ENCODE measurements at regions not wholly inside any gene's neighbourhood (a gene's known extent, or its start where the extent isn't known, plus 50 kb on each side); places are given as distances from the start of the nearest gene placed in this dataset.

GRCh38 chr13:64936879-64937278, 2293.3 kb downstream of the PCDH9 start:
- TF ChIP-seq EZH2phosphoT487 (IDR thresholded peaks at IDR 0.05; ENCODE audit: borderline replicate concordance, low read length) = no peak
- no peak for TF ChIP-seq CTCF (IDR thresholded peaks at IDR 0.05; ENCODE audit: low read depth, low read length, poor library complexity, severe bottlenecking)
